GM12878 (cell line): ENCODE measurements at regions not wholly inside any gene's neighbourhood (a gene's known extent, or its start where the extent isn't known, plus 50 kb on each side); places are given as distances from the start of the nearest gene placed in this dataset.

Source experiments
- EP300 ChIP-seq, 2 experiments: fragments of 150-350 bp in 1 of 2; IDR thresholded peaks; 2 replicates each; pipeline ENCODE4 v1.6.1; 2011 to 2012; ENCODE audit warnings: low read depth in 2 of 2, low read length in 2 of 2, borderline replicate concordance in 1 of 2, improper control_type of control experiment in 1 of 2, inconsistent platforms in 1 of 2; ENCODE audit not compliant: control insufficient read depth in 1 of 2
- EZH2 ChIP-seq: IDR thresholded peaks from 2 replicates; pipeline ENCODE4 v1.6.1; 2012; ENCODE audit warnings: low read depth, mild to moderate bottlenecking, control low read depth, inconsistent platforms, low read length, borderline replicate concordance; ENCODE audit not compliant: control insufficient read depth
- POLR2AphosphoS5 ChIP-seq: IDR thresholded peaks from 2 replicates; pipeline ENCODE4 v1.6.1; 2011; ENCODE audit warnings: mild to moderate bottlenecking, low read length, inconsistent platforms
- RAD21 ChIP-seq: IDR thresholded peaks from 2 replicates; pipeline ENCODE4 v1.6.1; 2011; ENCODE audit warnings: mild to moderate bottlenecking, low read depth, low read length, moderate library complexity; ENCODE audit not compliant: insufficient read depth
- SMC3 ChIP-seq: IDR thresholded peaks from 2 replicates; pipeline ENCODE4 v1.6.1; 2011; ENCODE audit warnings: low read length, improper control_type of control experiment, borderline replicate concordance
- SP1 ChIP-seq: IDR thresholded peaks from one replicate; pipeline ENCODE4 v1.6.1; 2011; ENCODE audit warnings: low read depth, low read length
- YY1 ChIP-seq: IDR thresholded peaks from 2 replicates; pipeline ENCODE4 v1.6.1; 2011; ENCODE audit warnings: low read depth, mild to moderate bottlenecking, low read length
- ZBED1 ChIP-seq: IDR thresholded peaks from 2 replicates; pipeline ENCODE4 v1.6.1; 2016; ENCODE audit warnings: borderline replicate concordance
- TF ChIP-seq, protein P1 (sequence below), 3 experiments: IDR thresholded peaks in 2 of 3; conservative IDR thresholded peaks in 1 of 3; 2 replicates each; pipeline ENCODE4 v1.5.1; 2011; ENCODE audit warnings: low read depth in 3 of 3, low read length in 3 of 3, mild to moderate bottlenecking in 3 of 3, control low read depth in 2 of 3, moderate library complexity in 2 of 3, inconsistent platforms in 1 of 3, mixed read lengths in 1 of 3; ENCODE audit not compliant: control insufficient read depth in 2 of 3, insufficient read depth in 1 of 3; ENCODE audit errors: extremely low read depth in 1 of 3
- TF ChIP-seq, protein P2 (sequence below): fragments of 450-650 bp; formaldehyde crosslinking; IDR thresholded peaks from 2 replicates; pipeline ENCODE4 v1.5.0; 2022; ENCODE audit warnings: mild to moderate bottlenecking, missing genetic modification characterization
- TF ChIP-seq, protein P3 (sequence below): IDR thresholded peaks from 2 replicates; pipeline ENCODE4 v1.6.1; 2011; ENCODE audit warnings: low read depth, mild to moderate bottlenecking, low read length, moderate library complexity, borderline replicate concordance; ENCODE audit errors: extremely low read depth

DNA sequence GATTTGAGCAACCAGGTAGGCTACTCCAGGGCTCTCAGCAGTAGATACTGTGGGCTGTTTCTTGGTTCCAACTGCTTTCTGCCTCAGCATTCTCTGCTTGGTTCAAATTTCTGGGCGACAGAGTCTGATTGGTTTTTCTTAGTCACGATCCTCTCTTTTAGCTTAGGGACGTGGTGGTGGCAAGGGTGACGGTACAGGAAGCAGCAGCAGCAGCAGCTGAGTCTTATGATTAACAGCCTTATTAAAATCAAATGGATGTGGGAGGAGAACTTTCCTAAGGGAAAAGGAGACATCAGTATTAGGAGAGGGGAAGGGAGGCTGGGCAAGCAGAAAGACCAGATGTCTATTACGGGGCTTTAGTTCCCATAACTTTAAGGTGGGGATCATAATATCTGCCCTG, 156.5 kb upstream of the PLPP4 start:
- TF ChIP-seq SP1 (no peak), YY1 (no peak), EZH2 (no peak), EP300 (IDR thresholded peaks at IDR 0.05; ENCODE audit: borderline replicate concordance in 1 of 2, control insufficient read depth in 1 of 2, low read depth in 2 of 2, low read length in 2 of 2) (no peak), RAD21 (no peak), POLR2AphosphoS5 (no peak), SMC3 (no peak), ZBED1 (no peak)
- TF ChIP-seq, protein P1, sequence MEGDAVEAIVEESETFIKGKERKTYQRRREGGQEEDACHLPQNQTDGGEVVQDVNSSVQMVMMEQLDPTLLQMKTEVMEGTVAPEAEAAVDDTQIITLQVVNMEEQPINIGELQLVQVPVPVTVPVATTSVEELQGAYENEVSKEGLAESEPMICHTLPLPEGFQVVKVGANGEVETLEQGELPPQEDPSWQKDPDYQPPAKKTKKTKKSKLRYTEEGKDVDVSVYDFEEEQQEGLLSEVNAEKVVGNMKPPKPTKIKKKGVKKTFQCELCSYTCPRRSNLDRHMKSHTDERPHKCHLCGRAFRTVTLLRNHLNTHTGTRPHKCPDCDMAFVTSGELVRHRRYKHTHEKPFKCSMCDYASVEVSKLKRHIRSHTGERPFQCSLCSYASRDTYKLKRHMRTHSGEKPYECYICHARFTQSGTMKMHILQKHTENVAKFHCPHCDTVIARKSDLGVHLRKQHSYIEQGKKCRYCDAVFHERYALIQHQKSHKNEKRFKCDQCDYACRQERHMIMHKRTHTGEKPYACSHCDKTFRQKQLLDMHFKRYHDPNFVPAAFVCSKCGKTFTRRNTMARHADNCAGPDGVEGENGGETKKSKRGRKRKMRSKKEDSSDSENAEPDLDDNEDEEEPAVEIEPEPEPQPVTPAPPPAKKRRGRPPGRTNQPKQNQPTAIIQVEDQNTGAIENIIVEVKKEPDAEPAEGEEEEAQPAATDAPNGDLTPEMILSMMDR (IDR thresholded peaks at IDR 0.05 in 2 of 3, conservative IDR thresholded peaks at IDR 0.05 in 1 of 3; ENCODE audit: control insufficient read depth in 2 of 3, extremely low read depth in 1 of 3, insufficient read depth in 1 of 3, low read depth in 3 of 3, low read length in 3 of 3): no peak
- TF ChIP-seq, protein P2, sequence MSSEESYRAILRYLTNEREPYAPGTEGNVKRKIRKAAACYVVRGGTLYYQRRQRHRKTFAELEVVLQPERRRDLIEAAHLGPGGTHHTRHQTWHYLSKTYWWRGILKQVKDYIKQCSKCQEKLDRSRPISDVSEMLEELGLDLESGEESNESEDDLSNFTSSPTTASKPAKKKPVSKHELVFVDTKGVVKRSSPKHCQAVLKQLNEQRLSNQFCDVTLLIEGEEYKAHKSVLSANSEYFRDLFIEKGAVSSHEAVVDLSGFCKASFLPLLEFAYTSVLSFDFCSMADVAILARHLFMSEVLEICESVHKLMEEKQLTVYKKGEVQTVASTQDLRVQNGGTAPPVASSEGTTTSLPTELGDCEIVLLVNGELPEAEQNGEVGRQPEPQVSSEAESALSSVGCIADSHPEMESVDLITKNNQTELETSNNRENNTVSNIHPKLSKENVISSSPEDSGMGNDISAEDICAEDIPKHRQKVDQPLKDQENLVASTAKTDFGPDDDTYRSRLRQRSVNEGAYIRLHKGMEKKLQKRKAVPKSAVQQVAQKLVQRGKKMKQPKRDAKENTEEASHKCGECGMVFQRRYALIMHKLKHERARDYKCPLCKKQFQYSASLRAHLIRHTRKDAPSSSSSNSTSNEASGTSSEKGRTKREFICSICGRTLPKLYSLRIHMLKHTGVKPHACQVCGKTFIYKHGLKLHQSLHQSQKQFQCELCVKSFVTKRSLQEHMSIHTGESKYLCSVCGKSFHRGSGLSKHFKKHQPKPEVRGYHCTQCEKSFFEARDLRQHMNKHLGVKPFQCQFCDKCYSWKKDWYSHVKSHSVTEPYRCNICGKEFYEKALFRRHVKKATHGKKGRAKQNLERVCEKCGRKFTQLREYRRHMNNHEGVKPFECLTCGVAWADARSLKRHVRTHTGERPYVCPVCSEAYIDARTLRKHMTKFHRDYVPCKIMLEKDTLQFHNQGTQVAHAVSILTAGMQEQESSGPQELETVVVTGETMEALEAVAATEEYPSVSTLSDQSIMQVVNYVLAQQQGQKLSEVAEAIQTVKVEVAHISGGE (CRISPR knock-in tag): no peak
- TF ChIP-seq, protein P3, sequence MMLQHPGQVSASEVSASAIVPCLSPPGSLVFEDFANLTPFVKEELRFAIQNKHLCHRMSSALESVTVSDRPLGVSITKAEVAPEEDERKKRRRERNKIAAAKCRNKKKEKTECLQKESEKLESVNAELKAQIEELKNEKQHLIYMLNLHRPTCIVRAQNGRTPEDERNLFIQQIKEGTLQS: no peak
